ENCODE measurements at regions not wholly inside any gene's neighbourhood (a gene's known extent, or its start where the extent isn't known, plus 50 kb on each side); places are given as distances from the start of the nearest gene placed in this dataset.

- no peak overlapping the region for H3K9ac ChIP-seq
- no peaks in the 10 kb centered on the region for H3K36me3 ChIP-seq
- TF ChIP-seq Cebpa-rat (IDR thresholded peaks at IDR 0.05): no peak
- no peak overlapping the region for H3K4me2 ChIP-seq
- H3K9me3 ChIP-seq: no peaks in the 10 kb centered on the region
- H3K27me3 ChIP-seq: no peaks in the 10 kb centered on the region
- H3K4me3 ChIP-seq: no peak overlapping the region
- no peak overlapping the region for H3K27ac ChIP-seq
- H3K4me1 ChIP-seq: no peaks in the 10 kb centered on the region
- no peaks in the 10 kb centered on the region for H4K20me1 ChIP-seq
These were observed 754.5 kb upstream of the FAM98A start for GRCh38 chr2:34353509-34354113.

- Histone ChIP-seq H3K36me3 (no peaks in the 10 kb centered on the region), H3K9me3 (no peaks in the 10 kb centered on the region), H3K27ac (no peak overlapping the region), H3K4me3 (no peak overlapping the region), H4K20me1 (no peaks in the 10 kb centered on the region), H3K27me3 (no peaks in the 10 kb centered on the region), H3K4me2 (no peak overlapping the region), H3K9ac (no peak overlapping the region), H3K4me1 (no peaks in the 10 kb centered on the region)
- no peak for TF ChIP-seq Cebpa-rat (IDR thresholded peaks at IDR 0.05)
These were observed 750.4 kb upstream of the FAM98A start for GRCh38 chr2:34349527-34349926.

- TF ChIP-seq Cebpa-rat (IDR thresholded peaks at IDR 0.05): no peak
- no peak overlapping the region for H3K4me3 ChIP-seq
- no peaks in the 10 kb centered on the region for H4K20me1 ChIP-seq
These were observed 745.9 kb upstream of the FAM98A start for GRCh38 chr2:34345030-34345429.

DNA sequence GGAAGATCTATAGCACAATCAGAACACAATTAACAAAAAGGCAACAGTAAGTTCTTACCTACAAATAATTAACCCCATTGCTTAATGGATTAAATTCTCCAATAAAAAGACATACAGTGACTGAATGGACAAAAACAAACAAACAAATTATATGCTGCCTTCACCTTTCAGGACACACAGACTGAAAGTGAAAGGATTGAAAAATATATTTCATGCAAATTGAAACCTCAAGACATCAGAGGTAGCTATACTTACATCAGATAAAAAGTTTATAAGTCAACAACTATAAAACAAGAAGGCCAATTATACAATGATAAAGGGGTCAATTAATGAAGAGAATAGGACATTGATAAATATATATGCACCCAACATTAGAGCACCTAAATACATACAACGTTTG lies 741.2 kb upstream of the FAM98A start:
- H3K27ac ChIP-seq: no peak overlapping the region
- no peak for TF ChIP-seq Cebpa-rat (IDR thresholded peaks at IDR 0.05)
- H4K20me1 ChIP-seq: no peaks in the 10 kb centered on the region
- H3K27me3 ChIP-seq: no peaks in the 10 kb centered on the region
- H3K4me2 ChIP-seq: no peak overlapping the region
- no peak overlapping the region for H3K9ac ChIP-seq
- H3K4me3 ChIP-seq: no peak overlapping the region
- no peaks in the 10 kb centered on the region for H3K4me1 ChIP-seq
- no peaks in the 10 kb centered on the region for H3K9me3 ChIP-seq
- H3K36me3 ChIP-seq: no peaks in the 10 kb centered on the region

More at GRCh38 chr2:34345030-34345429, 745.9 kb upstream of the FAM98A start:
- Histone ChIP-seq H3K4me2 (no peak overlapping the region), H3K4me1 (no peaks in the 10 kb centered on the region), H3K27me3 (no peaks in the 10 kb centered on the region), H3K27ac (no peak overlapping the region), H3K9me3 (no peaks in the 10 kb centered on the region), H3K36me3 (no peaks in the 10 kb centered on the region), H3K9ac (no peak overlapping the region)

DNA sequence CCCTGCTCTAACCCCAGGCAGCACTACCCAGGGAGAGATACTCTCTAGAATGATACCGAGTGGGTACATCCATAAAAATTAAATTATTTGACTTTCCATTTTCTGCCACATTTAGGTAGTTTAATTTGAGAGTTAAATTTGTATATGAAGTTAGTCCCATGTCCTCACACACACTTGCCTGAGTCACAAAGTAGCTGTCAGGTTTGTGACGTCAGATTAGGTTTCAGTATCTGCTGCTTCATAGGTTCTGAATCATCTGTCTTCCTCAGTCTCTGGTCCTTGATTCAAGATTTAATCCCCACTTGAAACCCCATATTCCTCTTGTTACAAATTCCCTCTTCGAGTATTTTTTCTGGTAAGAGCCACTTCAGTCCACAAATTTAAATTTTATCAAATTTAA lies 738.6 kb upstream of the FAM98A start:
- Histone ChIP-seq H4K20me1 (no peaks in the 10 kb centered on the region), H3K9me3 (no peaks in the 10 kb centered on the region), H3K4me2 (no peak overlapping the region), H3K27me3 (no peaks in the 10 kb centered on the region), H3K4me1 (no peaks in the 10 kb centered on the region), H3K36me3 (no peaks in the 10 kb centered on the region), H3K9ac (no peak overlapping the region), H3K4me3 (no peak overlapping the region), H3K27ac (no peak overlapping the region)
- no peak for TF ChIP-seq Cebpa-rat (IDR thresholded peaks at IDR 0.05)

DNA sequence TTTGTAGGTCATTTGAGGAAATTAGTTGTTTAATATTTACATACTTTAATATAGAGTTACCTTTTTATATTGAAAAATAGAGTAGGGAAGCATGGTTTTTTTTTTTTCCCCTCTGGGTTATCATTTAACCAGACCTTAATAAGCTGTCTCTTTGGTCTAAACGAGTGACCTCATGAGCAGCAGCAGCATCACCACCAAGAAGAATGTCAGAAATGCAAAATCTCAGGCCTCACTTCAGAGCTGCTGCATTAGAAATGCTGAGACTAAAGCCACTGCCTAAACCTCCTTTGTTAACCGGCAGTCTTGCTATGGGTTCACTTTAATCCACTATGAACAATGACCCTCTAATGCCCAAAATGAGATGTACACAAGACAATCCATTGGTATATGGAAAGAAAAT lies 733.7 kb upstream of the FAM98A start:
- no peak overlapping the region for H3K4me3 ChIP-seq

GRCh38 chr2:34320056-34320455 lies 721.0 kb upstream of the FAM98A start:
- no peaks in the 10 kb centered on the region for H3K4me1 ChIP-seq
- H4K20me1 ChIP-seq: no peaks in the 10 kb centered on the region
- H3K27ac ChIP-seq: no peak overlapping the region
- TF ChIP-seq Cebpa-rat (IDR thresholded peaks at IDR 0.05): no peak
- H3K9me3 ChIP-seq: no peaks in the 10 kb centered on the region
- no peak overlapping the region for H3K9ac ChIP-seq
- H3K27me3 ChIP-seq: no peaks in the 10 kb centered on the region
- H3K4me3 ChIP-seq: no peak overlapping the region
- H3K4me2 ChIP-seq: no peak overlapping the region
- H3K36me3 ChIP-seq: no peaks in the 10 kb centered on the region

More for the DNA sequence above, 733.7 kb upstream of the FAM98A start:
- Histone ChIP-seq H3K4me1 (no peaks in the 10 kb centered on the region), H3K9ac (no peak overlapping the region), H3K9me3 (no peaks in the 10 kb centered on the region), H3K4me2 (no peak overlapping the region), H3K27ac (no peak overlapping the region), H3K27me3 (no peaks in the 10 kb centered on the region), H4K20me1 (no peaks in the 10 kb centered on the region), H3K36me3 (no peaks in the 10 kb centered on the region)
- no peak for TF ChIP-seq Cebpa-rat (IDR thresholded peaks at IDR 0.05)

DNA sequence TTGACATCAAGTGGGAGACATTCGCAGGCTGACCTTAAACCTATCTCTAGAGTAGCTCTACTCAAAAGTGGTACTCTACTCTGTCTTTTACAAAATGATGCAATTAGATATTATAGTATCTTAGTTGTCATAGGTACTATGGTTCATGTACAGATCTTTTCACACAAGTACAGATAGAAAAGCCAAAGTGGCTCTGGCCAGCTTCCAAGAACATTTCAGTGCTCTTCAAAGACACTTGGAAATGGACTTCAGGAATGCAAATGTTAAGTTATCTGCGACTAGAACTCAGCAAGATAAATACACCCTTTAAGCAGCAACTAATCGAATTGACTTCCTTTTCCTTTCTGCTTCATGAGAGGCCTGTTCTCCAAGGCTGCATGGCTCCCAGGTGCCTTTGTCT lies 718.7 kb upstream of the FAM98A start:
- H3K9ac ChIP-seq: no peak overlapping the region
- no peaks in the 10 kb centered on the region for H3K9me3 ChIP-seq
- H3K27ac ChIP-seq: no peak overlapping the region
- no peaks in the 10 kb centered on the region for H3K4me1 ChIP-seq
- H3K4me2 ChIP-seq: no peak overlapping the region
- H3K27me3 ChIP-seq: no peaks in the 10 kb centered on the region
- H3K4me3 ChIP-seq: no peak overlapping the region
- no peaks in the 10 kb centered on the region for H3K36me3 ChIP-seq
- no peak for TF ChIP-seq Cebpa-rat (IDR thresholded peaks at IDR 0.05)
- no peaks in the 10 kb centered on the region for H4K20me1 ChIP-seq

- Histone ChIP-seq H3K9ac (no peak overlapping the region), H4K20me1 (no peaks in the 10 kb centered on the region), H3K4me1 (no peaks in the 10 kb centered on the region), H3K27ac (no peak overlapping the region), H3K4me3 (no peak overlapping the region), H3K4me2 (no peak overlapping the region), H3K36me3 (no peaks in the 10 kb centered on the region), H3K9me3 (no peaks in the 10 kb centered on the region), H3K27me3 (no peaks in the 10 kb centered on the region)
- no peak for TF ChIP-seq Cebpa-rat (IDR thresholded peaks at IDR 0.05)
These were observed 717.7 kb upstream of the FAM98A start for GRCh38 chr2:34316788-34317187.

DNA sequence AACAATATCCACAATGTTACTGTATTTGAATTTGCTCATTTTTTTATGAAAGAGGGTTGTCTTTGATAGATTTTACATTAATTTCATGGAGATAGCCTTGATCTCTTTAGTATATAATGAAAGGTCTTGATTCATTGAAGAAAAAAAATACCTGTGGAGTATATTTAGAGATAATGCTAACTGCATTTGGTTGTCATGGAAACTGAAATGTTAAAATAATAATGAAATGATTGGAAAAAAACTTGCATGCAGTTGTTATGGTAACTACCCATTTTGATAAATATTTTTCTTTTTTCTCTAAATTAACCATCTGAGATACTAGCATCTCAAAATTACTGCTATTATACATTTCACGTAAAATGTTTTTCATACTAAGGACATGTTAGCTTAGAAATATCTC lies 712.7 kb upstream of the FAM98A start:
- TF ChIP-seq Cebpa-rat (IDR thresholded peaks at IDR 0.05): no peak
- Histone ChIP-seq H3K27ac (no peak overlapping the region), H3K4me3 (no peak overlapping the region), H3K27me3 (no peaks in the 10 kb centered on the region), H3K4me2 (no peak overlapping the region), H3K36me3 (no peaks in the 10 kb centered on the region), H3K9ac (no peak overlapping the region), H4K20me1 (no peaks in the 10 kb centered on the region), H3K9me3 (no peaks in the 10 kb centered on the region), H3K4me1 (no peaks in the 10 kb centered on the region)

GRCh38 chr2:34308140-34308539 lies 709.0 kb upstream of the FAM98A start:
- no peak for TF ChIP-seq Cebpa-rat (IDR thresholded peaks at IDR 0.05)
- Histone ChIP-seq H3K9ac (no peak overlapping the region), H3K36me3 (no peaks in the 10 kb centered on the region), H3K4me2 (no peak overlapping the region), H3K4me1 (no peaks in the 10 kb centered on the region), H3K27me3 (no peaks in the 10 kb centered on the region), H3K9me3 (no peaks in the 10 kb centered on the region), H3K4me3 (no peak overlapping the region), H4K20me1 (no peaks in the 10 kb centered on the region), H3K27ac (no peak overlapping the region)

Data from BLaER1 (cell line).